Thyroid gland (tissue), 4 donors: ENCODE measurements at regions not wholly inside any gene's neighbourhood (a gene's known extent, or its start where the extent isn't known, plus 50 kb on each side); places are given as distances from the start of the nearest gene placed in this dataset.

Experiments used
- DNase-seq, 2 donors: peaks; one replicate each; pipeline ENCODE4 v3.0.0-alpha.2; 2019
- H3K27ac ChIP-seq, 3 donors: fragments of 200-600 bp; sonication (generic); 1 replicate in 2 of 3; 2 replicates in 1 of 3; pipeline ENCODE4 v1.5.1; 2016 to 2019; ENCODE audit warnings: mild to moderate bottlenecking in 1 of 3, moderate library complexity in 1 of 3
- H3K27me3 ChIP-seq: fragments of 200-600 bp; sonication (generic); one replicate; pipeline ENCODE4 v1.5.1; 2019
- H3K36me3 ChIP-seq, 2 donors: fragments of 200-600 bp; sonication (generic); one replicate each; pipeline ENCODE4 v1.5.1; 2016 to 2019
- H3K4me1 ChIP-seq, 2 donors: fragments of 200-600 bp; sonication (generic); one replicate each; pipeline ENCODE4 v1.5.1; 2017 to 2019
- H3K4me3 ChIP-seq, 3 donors: fragments of 200-600 bp; sonication (generic); replicated peaks in 1 of 3; 1 replicate in 2 of 3; 2 replicates in 1 of 3; pipeline ENCODE4 v1.5.1; 2016; ENCODE audit warnings: mild to moderate bottlenecking in 1 of 3
- H3K9me3 ChIP-seq: fragments of 200-600 bp; sonication (generic); one replicate; pipeline ENCODE4 v1.5.1; 2017
- CTCF ChIP-seq, 6 experiments: fragments of 200-600 bp in 3 of 6; fragments of 450-650 bp in 3 of 6; sonication (generic) in 3 of 6; IDR thresholded peaks; one replicate each; pipeline ENCODE4 v1.5.1; 2016 to 2019; ENCODE audit warnings: antibody characterized with exemption in 6 of 6, mild to moderate bottlenecking in 2 of 6, inconsistent platforms in 1 of 6, moderate library complexity in 1 of 6
- POLR2A ChIP-seq, 2 donors: fragments of 450-650 bp; IDR thresholded peaks; one replicate each; pipeline ENCODE4 v1.6.1; 2017; ENCODE audit warnings: antibody characterized with exemption in 2 of 2, mild to moderate bottlenecking in 2 of 2, moderate library complexity in 1 of 2
- WGBS, 2 donors: methylation state at CpG; one replicate each; pipeline ENCODE4 v1.1.5; 2017; 5-methylcytosine and 5-hydroxymethylcytosine counted together
- intact Hi-C: fragments of 100-400 bp; cut with DNase I; formaldehyde crosslinking; loops from one replicate; pipeline ENCODE4 v1.15.1; 2023

GRCh38 chr7:27410812-27411544 lies 168.4 kb downstream of the EVX1 start:
- Histone ChIP-seq H3K27me3 (no peaks in the 10 kb centered on the region), H3K9me3 (no peaks in the 10 kb centered on the region), H3K4me1 (no peaks in the 10 kb centered on the region), H3K36me3 (no peaks in the 10 kb centered on the region), H3K27ac (no peak overlapping the region), H3K4me3 (no peak overlapping the region)
- WGBS, 2 donors = 66 to 71% methylated on average over 5 of the region's 5 CpGs
- no peak for DNase-seq
- intact Hi-C loops = no loop called here
- TF ChIP-seq POLR2A (IDR thresholded peaks at IDR 0.05) = no peak
- TF ChIP-seq CTCF (IDR thresholded peaks at IDR 0.05) = no peak

- no peak overlapping the region for H3K27ac ChIP-seq
- 88 to 90% methylated on average over 7 of the region's 7 CpGs for WGBS, 2 donors
- intact Hi-C loops = no loop called here
- no peaks in the 10 kb centered on the region for H3K36me3 ChIP-seq
- no peak for DNase-seq
- no peaks in the 10 kb centered on the region for H3K4me1 ChIP-seq
- H3K9me3 ChIP-seq = no peaks in the 10 kb centered on the region
- H3K4me3 ChIP-seq = no peak overlapping the region
- no peaks in the 10 kb centered on the region for H3K27me3 ChIP-seq
- TF ChIP-seq CTCF (IDR thresholded peaks at IDR 0.05) = no peak
- no peak for TF ChIP-seq POLR2A (IDR thresholded peaks at IDR 0.05)
Observed at GRCh38 chr7:27412164-27412563, 169.6 kb downstream of the EVX1 start.

- Histone ChIP-seq H3K27ac (no peak overlapping the region), H3K4me1 (no peaks in the 10 kb centered on the region), H3K36me3 (no peaks in the 10 kb centered on the region), H3K27me3 (no peaks in the 10 kb centered on the region), H3K4me3 (no peak overlapping the region), H3K9me3 (no peaks in the 10 kb centered on the region)
- WGBS, 2 donors = 67 to 83% methylated on average over 3 of the region's 3 CpGs
- TF ChIP-seq POLR2A (IDR thresholded peaks at IDR 0.05) = no peak
- no peak for TF ChIP-seq CTCF (IDR thresholded peaks at IDR 0.05)
- DNase-seq = no peak
- intact Hi-C loops = no loop called here
Observed at GRCh38 chr7:27418541-27418940, 175.9 kb downstream of the EVX1 start.

GRCh38 chr7:27419581-27420177 lies 177.1 kb downstream of the EVX1 start:
- intact Hi-C loops = no loop called here
- Histone ChIP-seq H3K27ac (no peak overlapping the region), H3K9me3 (no peaks in the 10 kb centered on the region), H3K27me3 (no peaks in the 10 kb centered on the region), H3K4me3 (no peak overlapping the region), H3K4me1 (no peaks in the 10 kb centered on the region), H3K36me3 (no peaks in the 10 kb centered on the region)
- TF ChIP-seq POLR2A (IDR thresholded peaks at IDR 0.05) (no peak), CTCF (IDR thresholded peaks at IDR 0.05) (no peak)
- WGBS, 2 donors = 89 to 92% methylated on average over 2 of the region's 2 CpGs
- DNase-seq = no peak

GRCh38 chr7:27420702-27421101 lies 178.1 kb downstream of the EVX1 start:
- Histone ChIP-seq H3K27ac (no peak overlapping the region), H3K9me3 (no peaks in the 10 kb centered on the region), H3K27me3 (no peaks in the 10 kb centered on the region), H3K36me3 (no peaks in the 10 kb centered on the region), H3K4me1 (no peaks in the 10 kb centered on the region), H3K4me3 (no peak overlapping the region)
- TF ChIP-seq POLR2A (IDR thresholded peaks at IDR 0.05) (no peak), CTCF (IDR thresholded peaks at IDR 0.05) (no peak)
- DNase-seq = no peak
- intact Hi-C loops = no loop called here
- WGBS, 2 donors = 78 to 84% methylated on average over 2 of the region's 2 CpGs
